Adrenal gland (tissue), 5 donors: ENCODE measurements at regions not wholly inside any gene's neighbourhood (a gene's known extent, or its start where the extent isn't known, plus 50 kb on each side); places are given as distances from the start of the nearest gene placed in this dataset.

Experiments used
- POLR2A ChIP-seq, 2 donors: fragments of 450-650 bp; IDR thresholded peaks; one replicate each; pipeline ENCODE4 v1.6.1; 2017; ENCODE audit warnings: antibody characterized with exemption in 2 of 2, mild to moderate bottlenecking in 2 of 2, moderate library complexity in 1 of 2
- TF ChIP-seq, protein P1 (sequence below), 6 experiments: fragments of 450-650 bp in 4 of 6; fragments of 200-600 bp in 2 of 6; sonication (generic) in 1 of 6; IDR thresholded peaks; 1 replicate in 5 of 6; 2 replicates in 1 of 6; pipeline versions ENCODE4 v1.5.1 to v1.8.0; 2016 to 2021; ENCODE audit warnings: antibody characterized with exemption in 6 of 6, mild to moderate bottlenecking in 2 of 6, moderate library complexity in 1 of 6
- donor health status: DM: no; HTN: no; CAD: no.

DNA sequence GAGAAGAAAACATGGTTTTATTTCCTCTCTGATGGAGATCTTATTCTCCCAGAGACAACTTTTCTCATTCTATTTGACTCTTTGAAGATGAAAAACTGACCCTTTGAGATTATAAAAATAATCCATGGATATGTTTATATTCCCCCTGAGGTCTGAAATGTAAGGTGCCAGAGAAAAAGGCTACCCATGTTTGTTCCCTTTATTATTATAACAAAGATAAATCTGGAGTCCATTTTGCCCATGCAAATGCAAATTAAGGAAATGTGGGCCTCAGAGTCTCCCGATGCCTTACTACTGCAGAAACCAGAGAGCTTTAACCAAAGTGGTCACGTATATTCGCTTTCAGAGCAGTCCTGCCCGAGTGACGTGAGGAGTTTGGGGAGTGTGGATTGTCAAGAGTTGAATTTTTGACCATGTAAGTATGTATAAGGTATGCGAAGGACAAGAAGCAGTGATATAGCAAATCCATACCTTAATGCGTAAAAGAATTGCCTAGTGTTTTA, 312.5 kb downstream of the RASEF start:
- TF ChIP-seq, protein P1, sequence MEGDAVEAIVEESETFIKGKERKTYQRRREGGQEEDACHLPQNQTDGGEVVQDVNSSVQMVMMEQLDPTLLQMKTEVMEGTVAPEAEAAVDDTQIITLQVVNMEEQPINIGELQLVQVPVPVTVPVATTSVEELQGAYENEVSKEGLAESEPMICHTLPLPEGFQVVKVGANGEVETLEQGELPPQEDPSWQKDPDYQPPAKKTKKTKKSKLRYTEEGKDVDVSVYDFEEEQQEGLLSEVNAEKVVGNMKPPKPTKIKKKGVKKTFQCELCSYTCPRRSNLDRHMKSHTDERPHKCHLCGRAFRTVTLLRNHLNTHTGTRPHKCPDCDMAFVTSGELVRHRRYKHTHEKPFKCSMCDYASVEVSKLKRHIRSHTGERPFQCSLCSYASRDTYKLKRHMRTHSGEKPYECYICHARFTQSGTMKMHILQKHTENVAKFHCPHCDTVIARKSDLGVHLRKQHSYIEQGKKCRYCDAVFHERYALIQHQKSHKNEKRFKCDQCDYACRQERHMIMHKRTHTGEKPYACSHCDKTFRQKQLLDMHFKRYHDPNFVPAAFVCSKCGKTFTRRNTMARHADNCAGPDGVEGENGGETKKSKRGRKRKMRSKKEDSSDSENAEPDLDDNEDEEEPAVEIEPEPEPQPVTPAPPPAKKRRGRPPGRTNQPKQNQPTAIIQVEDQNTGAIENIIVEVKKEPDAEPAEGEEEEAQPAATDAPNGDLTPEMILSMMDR (IDR thresholded peaks at IDR 0.05): no peak
- no peak for TF ChIP-seq POLR2A (IDR thresholded peaks at IDR 0.05)
